Midbrain (tissue), 1 donor: ENCODE measurements at regions not wholly inside any gene's neighbourhood (a gene's known extent, or its start where the extent isn't known, plus 50 kb on each side); places are given as distances from the start of the nearest gene placed in this dataset.

Source experiments
- DNase-seq: peaks from one replicate; lab custom pipeline; 2025; lab: John Stamatoyannopoulos, UW

DNA sequence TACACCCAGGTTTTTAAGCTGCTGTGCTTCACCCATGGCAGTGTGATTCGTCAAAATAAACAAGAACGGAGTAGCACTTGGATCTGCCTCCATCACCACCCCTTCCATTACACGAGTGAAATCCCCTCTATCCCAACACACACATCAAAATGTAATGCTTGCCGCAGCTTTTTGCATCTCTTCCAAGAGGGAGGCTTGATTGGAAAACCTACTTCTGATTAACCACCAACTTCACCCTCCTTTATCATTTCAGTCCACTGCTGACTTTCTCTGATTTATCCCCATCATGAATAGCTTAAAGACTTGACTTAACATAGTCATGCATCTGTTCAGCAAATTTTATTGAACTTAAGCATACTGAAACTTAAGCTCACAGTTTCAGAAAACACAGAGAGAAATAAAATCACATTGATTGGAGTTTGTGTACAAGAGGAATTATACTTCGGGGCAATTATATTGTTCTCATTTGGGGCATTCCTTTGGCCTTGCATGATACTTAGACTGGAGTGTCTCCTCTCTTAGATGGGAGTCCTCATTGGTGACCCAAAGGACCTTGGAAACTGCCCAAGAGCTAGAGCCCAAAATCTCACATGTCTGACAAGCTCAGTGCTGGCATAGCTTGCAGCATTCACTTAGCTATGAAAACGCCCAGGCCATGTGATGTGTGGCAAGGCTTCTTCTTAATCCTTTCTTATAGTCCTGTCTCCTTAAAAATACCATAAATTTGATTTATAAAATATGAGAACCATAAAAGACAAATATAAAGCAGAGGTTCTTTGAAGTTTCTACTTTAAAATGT lies 124.3 kb upstream of the UMPS start:
- no peak for DNase-seq

DNA sequence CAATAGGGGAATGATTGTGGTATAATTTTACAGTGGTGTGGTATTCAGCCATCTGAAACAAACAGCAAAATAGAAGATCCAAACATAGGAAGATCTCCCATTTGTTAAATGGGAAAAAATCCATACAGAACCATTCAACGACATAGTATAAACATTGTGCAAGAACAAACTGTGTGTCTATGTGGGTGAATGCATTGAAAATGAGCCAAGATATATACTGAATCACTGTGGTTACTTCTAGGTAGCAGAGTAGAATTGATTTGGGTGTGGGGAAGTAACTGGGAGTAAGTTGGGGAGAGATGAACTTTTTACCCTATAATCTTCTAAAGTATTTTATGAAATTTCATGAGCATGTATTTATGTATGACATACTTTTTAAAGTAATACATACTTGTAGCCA lies 123.1 kb upstream of the UMPS start:
- no peak for DNase-seq

DNA sequence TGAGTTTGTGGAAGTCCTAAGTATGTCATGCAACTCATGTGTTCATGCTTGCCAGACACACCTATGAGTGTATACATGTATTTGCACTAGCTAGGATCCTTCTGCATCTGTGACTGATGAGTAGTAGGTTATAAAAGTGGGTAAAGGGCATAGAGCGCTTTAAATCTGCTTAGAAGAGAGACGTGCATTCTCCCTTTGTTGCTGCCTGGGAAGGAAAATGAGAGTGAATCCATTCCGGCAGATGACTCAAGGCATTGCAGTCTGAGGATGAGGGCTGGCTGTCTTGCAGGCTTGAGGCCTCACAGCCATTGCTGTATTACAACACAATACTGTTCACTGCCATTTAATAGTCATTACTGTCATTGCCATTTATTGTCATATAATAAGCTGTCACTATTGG lies 120.8 kb upstream of the UMPS start:
- DNase-seq = no peak

DNA sequence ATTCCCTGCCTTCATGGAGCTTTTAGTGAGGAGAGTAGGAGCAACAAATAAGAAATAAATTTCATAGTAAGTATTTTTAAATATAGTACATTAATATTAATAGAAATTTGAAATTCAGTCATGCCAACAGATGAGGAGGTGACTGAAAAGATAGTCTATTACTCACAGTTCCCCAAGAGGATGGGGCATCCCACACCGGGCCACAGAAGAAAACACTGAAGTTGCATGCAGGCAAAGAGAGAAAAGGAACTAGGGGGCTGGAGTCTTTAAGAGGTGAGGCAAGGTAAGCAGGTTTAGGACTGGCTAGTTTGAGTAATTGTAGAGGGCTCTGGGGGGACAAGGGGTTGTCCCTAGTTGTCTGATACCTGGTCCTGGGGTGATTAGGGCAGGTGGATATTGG lies 120.1 kb upstream of the UMPS start:
- no peak for DNase-seq

DNA sequence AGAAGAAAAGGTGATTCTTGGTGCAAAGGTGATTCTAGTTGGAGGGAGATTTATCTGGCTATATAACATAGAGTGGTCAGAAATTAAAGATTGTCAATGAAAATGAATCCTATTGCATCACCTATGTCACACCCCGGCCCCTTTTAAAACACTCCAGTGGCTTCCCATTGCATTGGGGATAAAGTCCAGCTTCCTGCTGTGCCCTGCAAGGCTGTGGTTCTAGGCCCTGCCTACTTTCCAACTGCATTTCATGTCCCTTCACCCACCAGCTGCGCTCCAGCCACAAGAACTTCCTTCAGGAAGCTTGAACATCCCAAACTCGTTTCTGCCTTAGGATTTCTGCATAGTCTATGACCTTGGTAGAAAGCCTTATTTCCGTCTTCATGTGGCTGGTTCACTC lies 118.7 kb upstream of the UMPS start:
- no peak for DNase-seq

DNA sequence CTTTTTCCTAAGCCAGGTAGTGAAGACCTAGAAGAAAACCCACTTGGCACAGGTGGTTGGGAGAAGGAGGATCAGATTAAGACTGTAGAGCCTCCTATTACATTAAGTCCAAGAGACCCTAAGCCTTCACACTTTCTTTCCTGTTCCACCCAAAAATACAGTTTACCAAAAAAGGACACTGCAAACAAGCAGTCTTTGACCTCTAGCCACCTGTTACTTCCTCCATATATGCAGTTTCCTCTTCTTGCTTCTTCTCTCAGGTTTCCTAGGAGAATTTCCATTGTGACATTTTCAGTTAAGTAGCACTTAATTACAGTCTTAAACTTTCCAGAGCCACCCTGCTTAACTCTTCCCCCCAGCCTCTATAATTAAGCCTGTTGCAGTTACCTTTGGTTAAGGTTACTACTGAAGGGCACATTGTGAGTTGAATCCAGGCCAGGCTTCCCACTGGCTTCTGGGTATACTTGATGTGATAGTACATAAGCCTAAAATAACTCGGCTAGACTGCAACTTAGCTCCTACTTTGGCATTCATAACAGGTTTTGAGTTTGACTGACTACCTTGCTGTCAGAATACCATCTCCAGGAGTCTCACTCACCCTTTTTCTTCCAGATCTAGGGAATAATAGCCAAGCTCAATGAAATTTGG lies 114.2 kb upstream of the UMPS start:
- DNase-seq = no peak

DNA sequence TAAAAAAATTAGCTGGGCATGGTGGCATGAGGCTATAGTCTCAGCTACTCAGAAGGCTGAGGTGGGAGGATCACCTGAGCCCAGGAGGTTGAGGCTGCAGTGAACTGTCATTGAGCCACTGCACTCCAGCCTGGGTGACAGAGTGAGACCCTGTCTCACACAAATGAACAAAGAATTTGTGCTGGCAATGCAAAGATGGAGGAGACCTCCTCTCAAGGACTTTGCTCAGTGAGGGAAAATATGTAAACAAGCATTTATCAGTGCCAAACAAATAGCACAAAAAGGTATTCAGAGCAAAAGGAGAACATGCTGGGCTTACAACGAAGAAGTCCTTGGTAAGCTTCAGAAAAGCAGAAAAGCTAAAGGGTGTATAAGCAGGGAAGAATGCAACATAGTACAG lies 113.1 kb upstream of the UMPS start:
- no peak for DNase-seq

DNA sequence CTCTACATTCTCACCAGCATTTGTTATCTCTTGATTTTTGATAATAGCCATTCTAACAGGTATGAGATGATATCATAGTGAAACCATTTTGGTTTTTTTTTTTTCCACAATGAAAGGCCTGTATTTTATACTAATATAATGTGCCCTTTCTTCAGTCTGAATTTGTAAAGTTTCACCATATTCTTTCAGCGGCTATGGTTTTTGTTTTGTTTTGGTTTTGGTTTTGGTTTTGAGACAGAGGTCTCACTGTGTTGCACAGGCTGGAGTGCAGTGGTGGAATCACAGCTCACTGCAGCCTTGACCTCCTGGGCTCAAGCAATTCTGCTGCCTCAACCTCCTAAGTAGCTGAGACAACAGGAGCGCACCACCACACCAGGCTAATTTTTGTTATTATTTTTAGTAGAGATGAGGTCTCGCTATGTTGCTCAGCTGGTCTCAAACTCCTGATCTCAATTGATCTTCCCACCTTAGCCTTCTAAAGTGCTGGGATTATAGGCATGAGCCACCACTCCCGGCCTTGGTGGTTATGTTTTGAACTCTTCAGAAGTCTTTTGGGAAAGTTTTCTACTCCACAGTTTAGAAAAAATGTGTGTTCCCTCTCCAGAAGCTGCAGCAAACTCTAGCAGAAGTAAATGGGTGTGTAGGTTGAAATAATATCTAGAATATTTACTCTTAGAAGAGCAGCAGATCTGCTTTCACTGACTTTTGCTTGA lies 110.2 kb upstream of the UMPS start:
- DNase-seq = no peak

DNA sequence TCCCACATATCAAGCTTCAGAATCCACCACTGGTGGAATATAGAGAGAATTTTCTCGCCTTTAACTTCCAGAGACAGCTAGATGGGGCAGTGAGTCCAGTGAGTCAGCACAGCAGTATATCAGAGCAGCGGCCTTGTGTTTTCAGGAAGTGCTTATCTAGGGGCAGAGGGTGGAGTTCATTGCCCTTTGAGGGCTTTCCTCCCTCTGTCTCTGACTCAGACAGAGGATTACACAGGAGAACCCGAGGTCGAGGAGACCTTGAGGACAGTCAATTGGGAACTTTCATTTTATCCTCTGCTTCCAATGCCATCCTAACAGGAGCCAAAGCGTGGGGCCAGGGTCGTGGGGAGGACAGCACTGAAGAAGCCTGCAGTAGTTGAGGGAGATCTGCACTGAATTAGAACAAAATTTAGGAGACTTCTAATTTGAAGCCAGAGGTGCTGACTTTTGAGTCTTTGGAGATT lies 109.6 kb upstream of the UMPS start:
- no peak for DNase-seq

DNA sequence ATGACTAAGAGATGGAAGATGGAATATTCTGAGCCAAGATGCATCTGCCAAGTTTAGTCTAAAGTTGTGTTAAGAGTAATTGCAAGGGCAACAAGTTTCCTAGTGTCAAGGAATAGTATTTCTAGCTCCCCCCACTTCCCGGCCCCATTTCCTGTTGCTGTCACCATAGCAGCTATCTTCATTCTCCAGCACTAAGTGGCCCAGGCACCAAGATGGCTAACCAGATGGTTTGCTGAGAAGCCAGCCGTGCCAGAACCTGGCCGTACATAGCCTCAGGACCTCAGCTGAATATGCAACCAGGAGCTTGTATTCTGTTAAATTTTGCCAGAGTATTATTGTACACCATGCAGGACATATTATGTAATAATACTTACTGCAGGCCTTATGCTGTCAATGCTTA lies 108.8 kb upstream of the UMPS start:
- DNase-seq = no peak

DNA sequence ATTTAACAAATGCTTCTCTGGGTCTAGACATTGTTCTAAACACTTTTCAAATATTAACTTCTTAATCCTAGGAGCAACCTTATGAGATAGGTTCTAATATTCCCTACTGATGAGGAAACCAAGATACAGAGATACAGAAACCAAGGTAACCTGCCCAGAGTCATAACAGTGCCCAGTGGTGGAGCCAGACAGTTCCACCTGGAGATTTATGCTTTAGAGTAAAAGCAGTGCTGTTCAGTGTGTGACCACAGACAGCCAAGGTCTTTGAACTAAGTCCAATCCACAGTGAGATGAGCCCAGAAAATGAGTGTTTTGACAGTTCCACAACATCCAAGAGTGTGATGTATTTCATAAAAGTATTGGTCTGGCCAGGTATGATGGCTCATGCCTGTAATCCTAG lies 105.2 kb upstream of the UMPS start:
- DNase-seq = no peak

DNA sequence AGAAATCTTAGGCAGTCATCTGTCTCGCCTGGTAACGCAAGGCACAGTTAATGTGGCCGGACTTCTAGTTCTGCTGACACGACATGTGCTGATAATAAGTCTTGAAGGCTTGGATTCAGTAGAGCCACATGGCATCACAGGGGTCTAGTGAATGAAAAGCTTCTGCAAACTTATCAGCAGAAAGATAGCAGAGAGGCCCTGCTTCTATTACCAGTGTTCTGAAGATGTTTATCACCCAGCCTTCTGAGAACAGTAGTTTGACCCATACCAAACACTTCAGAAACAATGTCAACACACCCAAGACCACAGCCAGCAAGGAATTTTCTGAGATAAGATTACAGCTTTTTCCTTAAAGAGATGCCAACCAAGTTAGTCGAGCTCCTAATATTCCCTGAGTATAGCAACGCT lies 102.7 kb upstream of the UMPS start:
- no peak for DNase-seq

DNA sequence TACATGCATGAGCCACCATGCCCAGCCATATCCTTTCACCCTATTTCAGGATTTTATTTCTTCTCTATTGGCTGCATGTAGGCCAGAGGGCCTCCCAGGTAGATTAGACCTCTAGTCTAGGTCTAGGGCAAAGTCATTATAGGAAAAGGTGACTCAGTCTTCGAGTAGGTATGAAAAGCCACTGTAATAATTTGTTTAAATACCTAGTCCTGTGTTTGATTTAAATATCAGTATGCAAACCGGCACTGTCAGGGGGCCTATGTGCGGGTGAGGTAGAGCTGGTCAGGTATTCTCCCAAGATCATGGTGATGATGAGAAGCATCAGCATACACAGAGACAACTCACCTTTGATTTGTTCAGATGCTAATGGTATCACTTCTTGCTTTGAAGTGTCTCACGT lies 101.4 kb upstream of the UMPS start:
- DNase-seq = no peak

DNA sequence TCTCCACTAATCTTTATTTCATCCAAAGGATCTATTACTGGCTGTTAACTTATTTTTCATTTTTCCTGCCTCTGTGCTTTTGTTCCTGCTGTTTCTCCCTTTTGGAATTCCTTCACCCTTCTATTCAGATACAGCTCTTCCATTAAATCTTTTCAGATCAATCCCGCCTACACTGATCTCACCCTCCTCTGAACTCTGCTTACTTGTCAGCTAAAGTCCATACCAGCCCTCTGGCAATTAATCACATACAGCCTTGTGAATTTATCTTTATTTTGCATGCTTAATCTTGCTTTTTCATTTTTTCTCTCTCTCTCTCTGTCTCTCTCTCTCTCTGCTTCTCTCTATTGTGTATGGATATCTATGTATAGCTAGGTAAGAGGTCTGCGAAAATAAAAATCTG lies 100.8 kb upstream of the UMPS start:
- no peak for DNase-seq

DNA sequence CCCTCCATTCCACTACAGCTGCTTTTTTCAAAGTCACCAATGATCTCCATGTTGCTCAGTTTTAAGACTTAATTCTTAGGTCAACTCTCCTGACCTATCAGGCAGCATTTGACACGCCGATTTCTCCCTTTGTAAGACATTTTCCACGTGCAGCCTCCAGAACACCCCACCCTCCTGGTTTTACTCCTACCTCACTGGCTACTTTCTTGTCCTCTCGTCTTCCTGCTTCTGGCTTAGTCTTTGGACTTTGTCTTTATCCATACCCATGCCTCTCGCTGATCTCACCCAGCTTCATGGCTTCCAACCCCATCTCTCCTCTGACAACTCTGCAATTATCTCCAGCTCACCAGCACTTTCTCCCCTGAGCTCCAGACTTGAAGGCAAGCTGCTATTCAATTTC lies 99.3 kb upstream of the UMPS start:
- DNase-seq = no peak

DNA sequence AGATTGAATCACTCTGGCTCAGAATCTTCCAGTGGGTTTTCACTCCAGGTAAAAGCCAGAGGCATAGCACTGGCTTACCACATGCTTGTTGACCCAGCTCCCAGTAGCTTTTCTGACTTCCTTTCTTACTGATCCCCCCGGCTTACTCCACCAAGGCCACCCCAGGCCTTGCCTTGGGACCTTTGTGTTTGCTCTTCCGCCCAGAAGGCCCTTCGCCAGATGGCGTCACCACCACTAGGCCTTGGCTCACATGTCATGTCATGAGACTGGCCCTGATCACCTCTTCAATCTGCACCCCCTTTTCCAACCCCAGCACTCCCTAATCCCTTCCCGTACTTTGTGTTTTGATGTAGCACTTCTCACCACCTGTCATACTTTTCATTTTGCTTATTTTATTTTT lies 98.5 kb upstream of the UMPS start:
- no peak for DNase-seq

DNA sequence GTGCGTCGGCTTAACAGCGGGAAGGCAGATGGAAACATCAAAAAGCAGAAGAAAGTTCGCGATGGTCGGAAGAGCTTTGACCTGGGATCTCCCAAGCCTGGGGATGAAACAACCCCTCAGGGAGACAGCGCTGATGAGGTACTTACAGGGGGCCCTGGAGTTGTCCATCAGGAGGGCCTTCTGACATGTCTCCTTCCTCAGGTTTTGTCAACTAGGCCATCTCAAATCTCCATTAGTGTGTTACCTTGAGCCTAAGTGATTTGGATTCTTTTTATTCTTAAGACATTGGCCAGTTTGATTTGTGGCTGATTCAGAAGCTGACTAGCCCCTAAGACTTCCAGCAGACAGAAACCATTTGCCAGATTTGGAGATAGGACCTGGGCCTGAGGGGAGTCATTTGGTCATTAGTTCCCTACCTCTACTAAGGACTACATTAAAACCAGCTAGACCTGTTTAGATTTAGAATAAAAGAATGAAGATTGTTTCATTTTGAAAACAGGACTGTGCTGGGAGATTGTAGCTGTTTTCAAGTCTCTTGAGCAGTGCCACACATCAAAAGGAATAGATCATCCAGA lies 97.6 kb upstream of the UMPS start:
- no peak for DNase-seq

DNA sequence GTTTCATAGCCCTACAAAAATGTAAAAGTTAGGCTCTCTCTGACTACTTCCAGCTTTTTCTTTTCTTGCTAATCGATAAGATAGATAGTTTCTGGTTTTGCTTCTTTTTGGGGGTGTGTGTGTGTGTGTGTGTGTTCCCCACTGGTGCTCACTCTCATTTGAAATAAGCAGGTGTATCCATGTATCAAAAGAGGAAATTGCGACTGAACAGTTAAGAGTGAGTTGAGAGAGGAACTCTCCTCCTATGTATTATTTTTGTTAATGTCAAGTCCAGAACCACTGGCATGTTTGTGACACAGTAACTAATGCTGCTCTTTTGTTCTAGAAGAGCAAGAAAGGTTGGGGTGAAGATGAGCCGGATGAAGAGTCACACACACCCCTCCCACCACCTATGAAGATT lies 96.7 kb upstream of the UMPS start:
- DNase-seq = no peak

DNA sequence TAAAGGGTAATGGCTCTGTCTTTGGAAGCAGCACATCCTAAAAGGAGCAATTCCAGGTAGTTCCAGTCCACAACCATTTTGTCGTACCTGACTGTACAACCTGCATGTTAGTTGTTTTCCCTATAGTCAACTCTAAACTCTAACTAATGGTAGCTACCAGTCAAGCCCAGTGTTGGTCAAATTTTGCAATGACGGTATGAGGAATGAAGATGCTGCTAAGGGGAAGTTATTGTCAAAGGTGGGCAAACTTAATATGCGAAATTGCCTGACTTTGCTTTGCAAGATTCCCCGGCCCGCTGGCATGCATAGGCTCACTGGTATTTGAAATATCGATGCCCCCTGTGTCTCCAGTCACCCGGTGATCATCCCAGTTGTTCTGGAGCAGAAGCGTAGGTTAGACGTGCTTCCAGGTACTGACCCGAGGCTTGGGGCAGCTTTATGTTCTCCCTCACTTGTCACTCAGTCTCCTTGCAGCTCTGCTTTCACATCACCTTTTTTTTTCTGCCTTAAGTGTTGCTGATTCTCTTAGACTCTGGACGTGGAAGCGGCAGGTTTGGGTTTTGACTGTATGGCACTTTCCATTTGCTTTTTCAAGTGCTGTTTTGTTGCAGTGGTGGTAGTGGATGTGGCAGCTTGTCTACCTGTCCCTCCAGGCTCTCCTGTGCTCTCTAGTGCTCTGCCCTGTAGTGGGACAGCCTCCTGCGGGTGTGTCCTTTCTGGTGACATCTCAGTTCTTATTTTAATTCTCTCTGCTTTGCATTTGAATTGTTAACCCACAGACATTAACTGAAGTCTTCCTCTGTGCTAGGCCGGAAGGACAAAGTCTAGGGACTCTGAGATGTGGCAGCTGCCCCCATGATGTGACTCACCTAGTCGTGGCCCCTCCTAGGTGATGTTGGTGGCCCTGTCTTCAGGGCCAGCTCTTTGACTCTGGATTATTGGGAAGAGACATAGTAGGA lies 95.8 kb upstream of the UMPS start:
- DNase-seq = no peak

DNA sequence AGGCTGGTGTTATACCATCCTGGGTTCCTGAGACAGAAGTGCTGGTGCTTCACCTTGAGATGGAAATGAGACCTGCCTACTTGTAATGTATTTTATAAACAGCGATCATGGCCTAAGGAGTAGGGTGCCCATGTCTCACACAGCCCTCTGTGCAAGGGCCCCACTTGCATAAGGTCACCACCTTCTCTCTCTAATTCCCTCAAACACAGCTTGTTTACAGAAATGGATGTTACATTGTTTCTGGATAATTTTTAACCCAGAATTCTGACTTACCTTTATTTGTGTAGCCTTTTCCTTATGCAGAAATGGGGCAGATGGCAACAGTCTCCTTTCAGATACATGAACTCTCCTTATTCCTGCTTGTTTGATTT lies 95.1 kb upstream of the UMPS start:
- DNase-seq = no peak

DNA sequence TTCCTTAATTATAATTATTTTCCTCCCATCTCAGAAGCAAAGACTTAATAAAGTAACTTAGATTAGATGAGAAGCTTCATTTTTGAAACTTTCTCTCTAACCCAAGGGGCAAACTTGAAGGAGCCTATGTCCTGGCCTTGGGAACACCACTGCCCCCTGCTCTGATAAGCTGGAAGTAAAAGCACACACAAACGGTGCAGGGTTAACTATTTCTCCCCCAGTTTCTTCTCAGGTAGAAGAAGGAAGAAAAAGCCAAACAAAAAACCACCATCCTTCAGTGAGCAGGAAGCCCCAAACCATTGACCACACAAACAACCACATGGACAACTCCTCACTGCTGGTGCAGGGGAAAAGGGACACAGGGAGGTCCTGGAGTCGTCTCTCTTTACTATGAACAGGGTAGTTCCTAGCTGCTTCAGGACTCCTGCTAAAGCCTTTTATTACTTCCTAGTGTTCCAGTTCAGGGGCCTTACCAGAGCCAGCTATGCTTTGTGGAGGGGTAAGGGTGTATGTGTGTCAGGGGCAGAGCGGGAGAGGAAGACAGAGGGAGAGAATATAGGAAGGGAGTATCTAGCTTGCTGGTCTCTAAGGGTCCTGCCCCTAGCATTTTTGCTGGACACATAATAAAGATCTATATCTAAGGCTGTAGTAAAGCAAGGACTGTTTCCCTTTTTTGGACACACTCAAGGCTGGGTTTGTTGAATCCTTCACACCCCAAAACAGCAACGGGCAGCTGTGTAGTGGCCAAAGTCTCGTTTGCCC lies 94.0 kb upstream of the UMPS start:
- DNase-seq = no peak
